ENCODE measurements at regions not wholly inside any gene's neighbourhood (a gene's known extent, or its start where the extent isn't known, plus 50 kb on each side); places are given as distances from the start of the nearest gene placed in this dataset.
"Not testable (repeated sequence)": the region's sequence is repeated elsewhere in the genome, so short reads cannot be mapped to it uniquely, and the experiment has no call there.

DNA sequence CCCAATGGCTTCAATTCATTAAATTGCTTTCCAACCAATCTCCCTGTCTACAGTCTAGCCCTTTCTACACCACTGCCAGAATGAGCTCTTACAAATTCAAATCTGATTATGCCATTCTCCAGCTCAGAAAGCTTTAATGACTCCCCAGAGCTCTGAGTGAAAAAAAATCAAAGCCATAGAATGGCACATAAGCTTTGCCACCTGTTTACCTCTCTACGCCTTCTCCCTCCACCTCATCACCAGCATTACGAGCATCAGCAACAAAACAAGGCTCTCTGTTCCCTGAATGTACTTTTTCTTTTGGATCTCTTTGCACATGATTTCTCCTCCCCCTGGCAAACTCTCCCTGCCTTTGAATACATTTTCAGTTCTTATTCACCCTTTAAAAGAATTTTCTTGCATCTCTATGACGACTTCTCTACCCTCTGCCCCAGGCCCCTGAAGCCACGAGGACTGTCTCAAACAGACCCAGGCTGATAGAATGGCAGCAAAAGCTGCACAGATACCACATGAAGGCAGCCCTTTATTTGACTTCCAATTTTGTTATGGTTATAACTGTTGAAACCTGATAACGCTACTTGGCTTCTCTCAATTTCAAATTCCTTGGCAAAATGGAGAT lies 516.0 kb downstream of the PCDH7 start:
- DNase-seq (ENCODE audit: insufficient read length, low spot score) = no peak
- no peak for FAIRE-seq

DNA sequence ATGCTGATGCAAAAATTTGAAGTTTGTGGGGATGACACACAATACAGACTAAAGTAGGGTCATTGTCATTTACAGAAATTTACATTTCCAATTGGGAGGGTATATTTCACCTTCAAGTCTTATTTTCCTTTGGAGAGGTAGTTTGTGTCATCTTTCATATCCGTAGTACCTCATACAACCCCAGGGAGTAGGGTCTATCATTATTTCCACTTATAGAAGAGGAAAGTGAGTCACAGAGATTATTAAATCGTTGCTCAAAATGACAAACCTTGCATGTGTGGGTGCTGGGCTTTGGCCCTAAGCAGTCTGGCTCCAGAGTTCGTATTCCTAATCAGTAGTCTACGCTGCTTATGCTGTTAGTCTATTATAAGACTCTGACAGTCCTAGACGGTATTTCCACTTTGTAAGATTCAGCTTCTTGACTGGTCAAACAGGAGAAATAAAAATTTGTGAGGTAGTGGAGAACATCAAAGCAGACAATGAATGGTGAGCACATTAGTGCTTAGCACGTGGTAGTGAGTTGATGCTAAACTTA lies 516.5 kb downstream of the PCDH7 start:
- DNase-seq (ENCODE audit: insufficient read length, low spot score) (no peak), FAIRE-seq (no peak)

DNA sequence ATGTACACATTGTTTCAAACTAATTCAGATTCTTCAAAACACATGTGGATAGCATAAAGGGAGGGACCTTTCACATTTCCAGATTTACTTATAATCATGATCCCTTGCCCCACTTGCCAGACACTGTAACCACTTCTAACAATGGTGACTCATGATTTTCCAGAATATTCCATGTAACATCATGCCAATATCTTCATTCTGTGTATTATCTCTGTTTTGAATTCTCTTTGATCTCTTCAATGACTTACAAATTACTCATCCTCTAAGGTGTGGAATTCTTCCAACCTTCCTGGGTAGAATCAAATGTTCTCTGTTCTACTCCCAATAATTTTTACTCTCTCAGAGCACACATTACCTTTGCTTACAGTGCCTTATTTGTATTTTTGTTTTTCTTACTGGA lies 517.1 kb downstream of the PCDH7 start:
- DNase-seq (ENCODE audit: insufficient read length, low spot score) = no peak
- FAIRE-seq = no peak

DNA sequence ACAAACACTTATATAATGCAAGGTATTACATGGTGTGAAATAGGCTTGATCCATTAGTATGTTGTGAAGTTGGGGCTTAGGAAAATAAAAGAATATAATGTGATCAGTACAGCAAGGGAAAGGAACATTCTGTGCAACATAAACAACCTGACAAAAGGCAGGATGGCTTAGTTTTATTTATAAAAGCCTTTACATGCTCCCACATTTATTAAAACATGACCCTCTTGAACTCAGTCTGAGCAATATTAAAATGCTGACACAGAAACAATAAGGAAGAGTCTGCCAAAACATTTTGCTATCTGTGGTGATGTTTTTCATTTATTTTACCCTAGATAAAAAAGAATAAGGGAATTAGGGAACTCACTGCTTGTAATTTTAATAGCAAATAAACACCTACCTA lies 519.7 kb downstream of the PCDH7 start:
- DNase-seq (ENCODE audit: insufficient read length, low spot score) = no peak
- no peak for FAIRE-seq

DNA sequence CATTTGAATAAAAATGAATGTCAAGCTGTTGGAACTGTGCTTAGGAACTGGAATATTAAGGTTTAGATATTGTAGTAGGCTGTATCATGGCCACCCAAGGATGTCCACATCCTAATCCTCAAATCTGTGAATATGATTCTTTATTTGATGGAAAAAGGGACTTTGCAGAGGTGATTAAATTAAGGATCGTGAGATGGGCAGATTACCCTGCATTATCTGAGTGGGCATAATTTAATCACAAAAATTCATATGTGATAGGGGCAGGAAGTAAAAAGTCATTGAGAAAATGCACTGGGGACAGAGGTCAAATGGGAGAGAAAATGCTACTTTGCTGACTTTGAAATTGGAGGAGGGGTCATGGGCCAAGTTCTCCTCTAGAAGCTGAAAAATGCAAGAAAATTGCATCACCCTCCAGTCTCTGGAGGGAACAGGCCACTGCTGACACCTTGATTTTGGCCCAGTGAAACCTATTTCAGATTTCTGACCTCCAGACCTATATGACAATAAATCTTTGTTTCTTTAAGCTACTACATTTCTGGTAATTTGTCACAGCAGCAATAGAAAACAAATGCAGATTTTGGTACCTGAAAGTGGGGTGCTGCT lies 521.4 kb downstream of the PCDH7 start:
- no peak for DNase-seq (ENCODE audit: insufficient read length, low spot score)
- FAIRE-seq = no peak

DNA sequence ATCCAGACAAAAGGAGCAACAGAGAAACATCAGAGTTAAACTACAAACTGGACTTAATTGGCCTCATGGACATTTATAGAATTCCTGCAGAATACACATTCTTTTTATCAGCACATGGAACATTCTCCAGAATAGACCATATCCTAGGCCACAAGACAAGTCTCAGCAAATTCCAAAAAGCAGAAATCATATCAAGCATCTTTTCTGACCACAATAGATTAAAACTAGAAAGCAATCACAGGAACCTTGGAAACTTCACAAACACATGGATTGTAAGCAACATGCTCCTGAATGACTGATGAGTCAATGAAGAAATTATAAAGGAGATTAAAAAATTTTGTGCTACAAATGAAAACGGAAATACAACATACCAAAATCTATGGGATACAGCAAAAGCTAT lies 526.7 kb downstream of the PCDH7 start:
- DNase-seq (ENCODE audit: insufficient read length, low spot score) (no peak), FAIRE-seq (no peak)

DNA sequence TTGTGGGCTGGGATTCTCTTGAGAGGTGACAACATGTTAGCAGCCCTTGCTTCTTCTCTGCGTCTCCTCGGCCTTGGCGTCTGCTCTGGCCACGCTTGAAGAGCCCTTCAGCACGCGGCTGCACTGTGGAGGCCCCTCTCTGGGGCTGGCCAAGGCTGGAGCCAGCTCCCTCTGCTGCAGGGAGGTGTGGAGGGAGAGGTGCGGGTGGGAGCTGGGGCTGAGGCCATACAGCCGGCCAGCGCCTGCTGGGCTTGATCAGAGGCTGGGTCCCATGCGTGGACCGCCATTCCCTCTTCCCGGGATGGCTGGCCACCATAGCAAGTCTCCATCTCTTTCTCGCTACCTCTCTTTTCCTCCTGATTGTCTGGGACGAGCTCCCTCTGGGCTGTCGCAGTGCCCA lies 539.0 kb downstream of the PCDH7 start:
- no peak for FAIRE-seq
- no peak for DNase-seq (ENCODE audit: insufficient read length, low spot score)

DNA sequence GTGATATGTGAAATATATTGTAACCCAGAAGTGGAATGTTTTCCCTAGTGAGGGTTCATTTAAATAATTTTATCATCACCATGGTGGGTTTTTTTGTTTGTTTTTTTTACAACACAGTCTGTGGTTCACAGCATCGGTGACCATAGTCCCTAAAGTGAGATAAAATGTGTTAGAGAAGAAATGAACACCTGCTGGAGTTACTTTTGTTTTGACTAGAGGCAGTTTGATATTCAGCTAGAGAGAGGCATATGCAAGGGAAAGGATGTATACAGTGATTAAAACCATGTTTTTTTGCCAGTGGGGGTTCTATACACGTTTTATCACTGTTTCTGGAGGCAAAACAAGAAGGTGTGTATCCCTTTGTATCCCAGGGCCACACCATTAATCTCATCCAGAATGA lies 541.5 kb downstream of the PCDH7 start:
- DNase-seq (ENCODE audit: insufficient read length, low spot score) (no peak), FAIRE-seq (no peak)

DNA sequence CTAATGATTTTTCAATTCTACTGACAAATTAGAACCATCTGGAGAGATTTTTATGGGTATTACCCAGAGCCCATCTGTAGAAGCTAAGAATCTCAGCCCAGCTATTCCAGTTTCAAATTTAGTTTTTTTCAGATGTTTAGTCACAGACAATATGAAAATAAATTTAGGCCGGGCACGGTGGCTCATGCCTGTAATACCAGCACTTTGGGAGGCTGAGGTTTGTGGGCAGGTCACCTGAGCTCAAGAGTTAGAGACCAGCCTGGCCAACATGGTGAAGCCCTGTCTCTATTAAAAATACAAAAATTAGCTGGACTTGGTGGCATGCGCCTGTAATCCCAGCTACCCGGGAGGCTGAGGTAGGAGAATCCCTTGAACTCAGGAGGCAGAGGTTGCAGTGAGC lies 545.9 kb downstream of the PCDH7 start:
- FAIRE-seq = not testable (repeated sequence)

DNA sequence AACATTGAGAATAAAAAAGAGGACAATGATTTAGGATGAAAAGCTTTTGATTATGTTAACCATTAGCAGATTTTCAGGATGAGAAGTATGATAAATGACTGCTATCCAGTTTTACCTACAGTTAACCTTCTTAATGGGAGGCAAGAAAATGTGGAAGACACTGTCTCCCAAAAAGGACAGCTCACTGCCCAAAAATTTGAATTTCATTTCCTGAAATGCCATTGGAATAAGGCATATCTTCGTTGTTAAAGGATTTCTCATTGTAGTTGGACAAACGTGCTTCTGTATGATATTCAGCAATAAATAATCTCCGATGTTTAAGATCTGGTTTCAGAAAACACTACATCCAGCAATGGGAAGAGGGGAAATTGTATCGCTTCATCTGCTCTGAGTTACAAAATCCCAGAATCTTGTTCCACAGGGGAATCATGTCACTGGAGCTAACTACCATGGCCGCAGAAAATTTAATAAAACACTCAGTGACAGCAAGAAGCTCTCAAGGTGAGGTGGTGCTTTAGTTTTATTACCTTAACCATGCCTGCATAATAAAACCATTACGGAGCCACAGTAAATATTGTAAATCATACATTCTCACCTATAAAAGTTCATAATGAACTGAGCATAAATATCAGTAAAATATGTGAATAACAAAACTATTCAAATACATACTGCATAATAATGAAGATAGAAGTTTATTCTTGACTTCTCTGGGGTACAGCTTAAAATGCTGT lies 552.3 kb downstream of the PCDH7 start:
- no peak for DNase-seq (ENCODE audit: insufficient read length, low spot score)
- no peak for FAIRE-seq

More for the DNA sequence above, 545.9 kb downstream of the PCDH7 start:
- DNase-seq (ENCODE audit: insufficient read length, low spot score) = not testable (repeated sequence)

DNA sequence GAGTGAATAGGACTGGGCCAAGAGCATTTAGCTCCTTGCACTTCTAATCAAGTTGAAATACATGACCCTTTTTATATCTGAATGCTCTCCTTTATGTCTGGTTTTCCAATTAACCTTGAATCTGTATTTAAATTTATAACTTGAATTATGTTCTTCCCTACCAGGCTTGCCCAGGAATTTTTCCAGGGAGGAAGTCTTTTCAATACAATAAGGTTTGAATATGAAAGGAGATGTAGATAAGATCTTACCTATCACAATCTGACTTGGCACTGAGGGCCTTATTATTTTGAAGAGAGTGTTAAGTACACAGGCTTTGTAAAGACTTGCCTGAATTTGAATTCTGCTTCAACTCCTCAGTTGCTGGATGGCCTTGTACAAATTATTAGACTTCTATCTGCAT lies 555.7 kb downstream of the PCDH7 start:
- FAIRE-seq (no peak), DNase-seq (ENCODE audit: insufficient read length, low spot score) (no peak)

DNA sequence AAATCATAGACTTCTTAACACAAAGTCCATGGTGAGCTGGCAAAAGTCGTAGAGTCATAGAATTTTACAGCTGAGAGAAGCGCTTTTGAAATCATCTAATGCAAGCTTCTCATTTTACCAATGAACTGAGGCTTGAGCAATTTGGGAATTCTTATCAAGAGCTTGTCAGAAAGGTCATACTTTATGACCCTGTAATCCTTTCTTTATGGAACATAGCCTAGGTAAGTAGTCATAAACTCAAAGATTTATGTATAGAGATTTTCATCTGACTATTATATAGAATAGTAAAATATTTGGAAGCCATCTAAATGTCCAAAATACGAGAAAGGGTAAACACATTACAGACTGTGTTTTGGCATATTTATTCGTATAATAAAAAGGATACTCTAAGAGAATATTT lies 563.5 kb downstream of the PCDH7 start:
- FAIRE-seq = no peak

DNA sequence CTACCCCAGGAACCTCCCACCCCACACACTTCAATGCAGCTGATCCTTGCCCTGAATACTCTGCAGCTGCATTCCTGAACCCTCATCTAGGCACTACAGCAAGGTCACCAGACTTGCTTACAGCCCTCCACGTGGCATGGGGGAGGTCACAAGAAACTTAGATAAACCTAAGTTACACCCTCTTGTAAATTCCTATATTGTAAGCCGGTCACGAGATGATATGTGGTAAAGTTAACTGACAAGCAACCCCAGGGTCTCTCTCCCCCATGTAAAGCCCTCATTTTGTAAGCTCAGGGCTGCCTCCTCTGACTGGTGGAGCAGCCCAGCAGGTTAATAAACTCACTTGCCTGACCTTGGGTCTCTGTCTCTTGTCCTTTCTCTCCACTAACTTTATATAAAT lies 570.7 kb downstream of the PCDH7 start:
- no peak for FAIRE-seq
- DNase-seq (ENCODE audit: insufficient read length, low spot score) = no peak

More for the DNA sequence above, 563.5 kb downstream of the PCDH7 start:
- no peak for DNase-seq (ENCODE audit: insufficient read length, low spot score)

DNA sequence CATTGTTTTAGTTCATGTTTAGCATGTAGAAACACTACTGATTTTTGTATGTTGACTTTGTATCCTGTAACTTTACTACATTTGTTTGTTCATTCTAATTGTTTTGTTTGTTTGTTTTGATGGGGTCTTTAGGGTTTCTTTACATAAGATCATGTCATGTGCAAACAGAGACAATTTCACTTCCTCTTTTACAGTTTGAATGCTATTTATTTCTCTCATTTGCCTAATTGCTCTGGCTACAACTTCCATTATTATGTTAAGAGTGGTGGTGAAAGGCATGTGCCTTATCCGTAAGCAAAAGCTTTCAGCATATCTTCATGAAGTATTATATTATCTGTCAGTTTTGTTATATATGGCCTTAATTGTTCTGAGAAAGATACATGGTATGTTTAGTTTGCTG lies 571.1 kb downstream of the PCDH7 start:
- DNase-seq (ENCODE audit: insufficient read length, low spot score) = no peak
- FAIRE-seq = no peak

DNA sequence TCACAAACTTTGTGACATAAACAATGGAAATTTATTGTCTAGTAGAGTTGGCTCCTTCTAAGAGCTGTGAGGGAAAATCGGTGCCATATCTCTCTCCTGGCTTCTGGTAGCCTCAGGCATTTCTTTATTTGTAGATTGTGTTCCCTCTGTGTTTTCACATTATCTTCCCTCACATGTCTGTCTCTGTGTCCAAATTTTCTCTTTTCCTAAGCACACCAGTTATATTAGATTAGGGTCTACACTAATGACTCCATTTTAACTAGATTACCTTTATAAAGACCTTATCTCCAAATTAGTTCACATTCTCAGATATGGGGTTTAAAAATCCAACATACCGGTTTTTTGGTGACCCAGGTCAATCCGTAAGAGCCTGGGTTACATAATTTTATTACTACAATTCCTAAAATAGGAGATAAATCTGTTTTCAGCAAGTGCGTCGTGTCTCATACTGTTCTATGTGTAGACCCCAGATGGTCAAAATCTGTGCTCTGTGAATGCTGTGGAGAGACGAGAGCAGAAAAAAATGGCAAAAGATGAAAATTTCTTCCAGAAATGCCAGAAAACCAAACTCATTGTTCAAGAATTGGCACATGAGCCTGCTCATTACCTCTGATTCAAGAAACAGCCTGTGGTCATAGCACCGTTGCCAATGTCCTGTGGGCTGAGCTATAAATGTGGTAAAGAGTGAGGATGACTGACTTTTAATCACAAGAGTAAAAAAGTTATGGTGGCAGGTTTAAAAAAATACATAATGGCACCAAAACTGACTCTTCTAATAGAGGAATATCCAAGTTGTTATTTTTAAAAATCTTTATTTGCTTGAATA lies 574.7 kb downstream of the PCDH7 start:
- DNase-seq (ENCODE audit: insufficient read length, low spot score) (no peak), FAIRE-seq (no peak)

DNA sequence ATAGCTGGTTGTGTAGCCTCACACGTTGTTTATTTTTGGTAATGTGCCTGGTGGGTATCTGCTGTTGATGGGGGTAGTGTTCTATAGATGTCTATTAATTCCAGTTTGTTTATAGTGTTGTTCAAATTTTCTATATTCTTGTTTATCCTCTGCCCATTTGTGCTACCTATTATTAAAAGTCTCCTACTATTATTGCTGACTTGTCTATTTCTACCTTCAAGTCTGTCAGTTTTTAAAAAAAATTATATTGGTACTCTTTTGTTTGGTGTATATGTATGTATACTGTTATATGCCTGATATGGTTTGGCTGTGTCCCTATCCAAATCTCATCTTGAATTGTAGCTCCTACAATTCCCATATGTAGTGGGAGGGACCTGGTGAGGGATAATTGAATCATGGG lies 578.6 kb downstream of the PCDH7 start:
- FAIRE-seq = no peak
- DNase-seq (ENCODE audit: insufficient read length, low spot score) = no peak

DNA sequence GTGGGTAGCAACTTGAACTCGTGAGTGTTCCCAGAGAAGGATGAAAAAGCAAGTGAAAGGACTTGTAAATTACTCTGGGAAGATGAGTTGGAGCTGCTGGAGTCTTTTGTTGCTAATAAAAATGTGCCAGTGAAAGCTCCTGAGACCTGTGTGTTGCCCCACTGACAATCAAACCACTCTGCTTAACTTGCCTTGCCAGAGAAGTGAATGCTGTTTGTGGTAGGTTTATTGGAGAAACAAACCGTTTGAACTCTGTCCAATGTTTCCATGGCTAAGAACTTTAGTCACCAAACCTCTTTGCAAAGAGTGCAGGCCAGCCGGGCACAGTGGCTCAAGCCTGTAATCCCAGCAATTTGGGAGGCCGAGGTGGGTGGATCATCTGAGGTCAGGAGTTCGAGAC lies 586.9 kb downstream of the PCDH7 start:
- FAIRE-seq (no peak), DNase-seq (ENCODE audit: insufficient read length, low spot score) (no peak)

DNA sequence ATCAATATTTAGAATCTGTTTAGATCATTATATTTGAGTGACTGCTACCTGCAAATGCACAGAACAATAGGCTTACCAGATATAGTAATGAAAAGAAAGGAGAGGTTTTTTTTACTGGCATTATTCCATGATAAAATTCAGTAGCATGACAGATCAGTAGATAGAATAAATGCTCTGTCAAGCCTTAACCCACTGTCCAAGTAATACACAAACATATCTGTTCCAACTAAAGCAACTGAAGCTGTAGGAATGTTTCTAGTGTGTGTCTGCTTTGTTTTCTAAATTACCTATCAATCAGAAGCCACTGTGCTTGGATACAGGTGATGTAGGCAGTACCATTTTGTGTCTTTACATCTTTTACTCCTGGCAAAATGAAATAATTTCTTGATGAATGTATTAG lies 604.6 kb downstream of the PCDH7 start:
- FAIRE-seq (no peak), DNase-seq (ENCODE audit: insufficient read length, low spot score) (no peak)

DNA sequence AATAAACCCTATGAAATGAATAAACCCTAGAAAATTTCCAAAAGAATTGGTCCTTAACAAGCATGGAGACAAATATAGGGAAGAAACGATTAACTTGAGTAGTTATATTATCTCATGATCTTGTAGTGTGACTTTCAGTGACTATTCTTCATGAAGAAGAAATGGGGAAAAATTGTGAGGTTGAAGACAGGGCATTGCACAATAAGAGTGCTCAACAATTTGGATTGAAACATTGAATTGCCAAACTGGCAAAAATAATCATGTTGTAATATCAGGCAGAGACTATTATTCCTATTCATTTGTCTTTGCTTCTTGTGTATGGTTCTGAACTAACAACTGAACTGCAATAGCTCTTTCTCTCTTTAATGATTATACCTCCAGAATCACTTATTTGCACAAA lies 605.1 kb downstream of the PCDH7 start:
- no peak for FAIRE-seq
- no peak for DNase-seq (ENCODE audit: insufficient read length, low spot score)

DNA sequence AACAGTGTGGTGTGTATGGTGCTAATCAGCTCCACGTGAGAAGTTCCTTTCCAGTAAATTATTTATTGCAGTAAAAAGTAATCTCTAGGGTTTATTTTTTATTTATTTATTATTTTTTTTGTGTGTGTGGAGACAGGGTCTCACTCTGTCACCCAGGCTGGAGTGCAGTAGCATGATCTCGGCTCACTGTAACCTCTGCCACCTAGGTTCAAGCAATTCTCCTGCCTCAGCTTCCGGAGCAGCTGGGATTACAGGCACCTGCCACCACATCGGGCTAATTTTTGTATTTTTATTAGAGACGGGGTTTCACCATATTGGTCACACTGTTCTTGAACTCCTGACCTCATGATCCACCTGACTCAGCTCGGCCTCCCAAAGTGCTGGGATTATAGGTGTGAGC lies 606.9 kb downstream of the PCDH7 start:
- DNase-seq (ENCODE audit: insufficient read length, low spot score) (no peak), FAIRE-seq (no peak)

DNA sequence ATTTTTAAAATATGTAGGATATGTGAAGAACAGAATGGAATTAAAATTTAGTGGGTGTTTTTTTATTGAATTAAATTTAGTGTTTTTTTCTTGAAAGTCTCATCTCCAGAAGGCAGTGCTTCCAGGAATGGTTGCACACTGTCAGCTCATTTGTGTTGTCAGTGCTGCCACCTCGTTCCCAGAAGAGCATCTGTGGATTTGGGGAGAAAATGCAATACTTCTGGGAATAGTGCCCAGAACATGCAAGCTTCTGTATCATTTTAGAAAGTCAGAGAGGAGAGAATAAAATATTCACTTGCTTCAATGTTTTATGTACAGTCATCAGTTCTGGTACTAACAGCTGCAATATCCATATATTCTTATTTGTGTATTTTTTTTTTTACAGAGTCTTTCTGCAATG lies 608.8 kb downstream of the PCDH7 start:
- FAIRE-seq = no peak
- DNase-seq (ENCODE audit: insufficient read length, low spot score) = no peak

All from GM19239 (cell line).